Neural progenitor cell (in vitro differentiated cells): ENCODE measurements at regions not wholly inside any gene's neighbourhood (a gene's known extent, or its start where the extent isn't known, plus 50 kb on each side); places are given as distances from the start of the nearest gene placed in this dataset.

Source experiments
- CTCF ChIP-seq: fragments of 200-600 bp; sonication (generic); IDR thresholded peaks from 2 replicates; pipeline ENCODE4 v1.5.1; 2017; ENCODE audit warnings: antibody characterized with exemption, mild to moderate bottlenecking
- EZH2 ChIP-seq: fragments of 200-600 bp; sonication (generic); IDR thresholded peaks from 2 replicates; pipeline ENCODE4 v1.6.1; 2017; ENCODE audit warnings: antibody characterized with exemption, mild to moderate bottlenecking, moderate library complexity
- EZH2phosphoT487 ChIP-seq: fragments of 200-600 bp; sonication (generic); IDR thresholded peaks from 2 replicates; pipeline ENCODE4 v1.6.1; 2017; ENCODE audit warnings: antibody characterized with exemption

GRCh38 chr3:24714436-24714835, 219.8 kb upstream of the THRB start:
- TF ChIP-seq CTCF (no peak), EZH2 (no peak), EZH2phosphoT487 (no peak)
